Endometrial microvascular endothelial cells (primary cell): ENCODE measurements at regions not wholly inside any gene's neighbourhood (a gene's known extent, or its start where the extent isn't known, plus 50 kb on each side); places are given as distances from the start of the nearest gene placed in this dataset.
"Not testable (repeated sequence)": the region's sequence is repeated elsewhere in the genome, so short reads cannot be mapped to it uniquely, and the experiment has no call there.

ENCODE experiments used
- in situ Hi-C: cut with HindIII; loops from 2 replicates; pipeline ENCODE4 v1.10.0; 2017; ENCODE audit warnings: low sequenced_read_pairs, low pct_unique_long_range_greater_than_20kb; ENCODE audit errors: inconsistent ontology term

- in situ Hi-C loops: no loop called here
These were observed 284.7 kb downstream of the MIAT start for GRCh38 chr22:26941896-26942636.

GRCh38 chr22:26942637-26942957, 285.2 kb downstream of the MIAT start:
- in situ Hi-C loops: no loop called here

GRCh38 chr22:26945565-26945964, 288.2 kb downstream of the MIAT start:
- in situ Hi-C loops: no loop called here

- in situ Hi-C loops: no loop called here
These were observed 291.8 kb downstream of the MIAT start for GRCh38 chr22:26949193-26949592.

GRCh38 chr22:26951139-26951538, 293.8 kb downstream of the MIAT start:
- in situ Hi-C loops: not testable (repeated sequence)

GRCh38 chr22:26952004-26952403, 294.6 kb downstream of the MIAT start:
- in situ Hi-C loops: no loop called here

GRCh38 chr22:26952451-26953011, 295.1 kb downstream of the MIAT start:
- in situ Hi-C loops: no loop called here

- in situ Hi-C loops: no loop called here
These were observed 295.9 kb downstream of the MIAT start for GRCh38 chr22:26953012-26953883.

- in situ Hi-C loops: no loop called here
These were observed 299.0 kb downstream of the MIAT start for GRCh38 chr22:26956371-26956770.

GRCh38 chr22:26957176-26957575, 299.8 kb downstream of the MIAT start:
- in situ Hi-C loops: no loop called here

- in situ Hi-C loops: no loop called here
These were observed 300.5 kb downstream of the MIAT start for GRCh38 chr22:26957897-26958296.

- in situ Hi-C loops: no loop called here
These were observed 301.0 kb downstream of the MIAT start for GRCh38 chr22:26958378-26958777.

- in situ Hi-C loops: no loop called here
These were observed 307.3 kb downstream of the MIAT start for GRCh38 chr22:26964642-26965041.

GRCh38 chr22:26967282-26967681, 309.9 kb downstream of the MIAT start:
- in situ Hi-C loops: no loop called here

- in situ Hi-C loops: no loop called here
These were observed 311.6 kb downstream of the MIAT start for GRCh38 chr22:26968859-26969523.

- in situ Hi-C loops: no loop called here
These were observed 313.5 kb downstream of the MIAT start for GRCh38 chr22:26970809-26971394.

- in situ Hi-C loops: no loop called here
These were observed 314.9 kb downstream of the MIAT start for GRCh38 chr22:26972286-26972685.

- in situ Hi-C loops: not testable (repeated sequence)
These were observed 315.5 kb downstream of the MIAT start for GRCh38 chr22:26972915-26973314.

- in situ Hi-C loops: no loop called here
These were observed 316.6 kb downstream of the MIAT start for GRCh38 chr22:26974034-26974433.
